HepG2 (cell line): ENCODE measurements at regions not wholly inside any gene's neighbourhood (a gene's known extent, or its start where the extent isn't known, plus 50 kb on each side); places are given as distances from the start of the nearest gene placed in this dataset.

ENCODE experiments used
- ATAC-seq: fragments of 200-7000 bp; cut with Tn5 transposase; 3 replicates; pipeline ENCODE4 v1.9.1; 2020; ENCODE audit warnings: mild to moderate bottlenecking, moderate library complexity
- BruUV-seq: library from RNA; stranded (reverse); fragments of 400-500 nt; replicated peaks from 2 replicates; lab custom pipeline; 2021; lab: Mats Ljungman, UMichigan
- CTCF ChIA-PET: fragments of 300-600 bp; formaldehyde crosslinking; extraction: SDS; loops from one replicate; lab custom pipeline; 2021; ENCODE audit warnings: low total read pairs, inconsistent platforms, low intra/inter-chr PET ratio; lab: Yijun Ruan, JAX
- POLR2A ChIA-PET: fragments of 350-600 bp; sonication (Branson Sonifier 250); formaldehyde crosslinking; loops from one replicate; lab custom pipeline; 2020; ENCODE audit warnings: antibody characterized with exemption, inconsistent platforms; lab: Yijun Ruan, JAX
- DNase-seq: peaks from one replicate; pipeline ENCODE4 v3.0.0-alpha.2; 2015; ENCODE audit warnings: low spot score
- FAIRE-seq: peaks from 3 replicates; lab custom pipeline; 2011; peaks lifted over from hg19 to GRCh38; lab: Jason Lieb, UNC
- H2AFZ ChIP-seq: one replicate; pipeline ENCODE4 v1.6.1; 2011; ENCODE audit warnings: low read length, inconsistent platforms
- H3K27ac ChIP-seq: fragments of 300-600 bp; 3 replicates; pipeline ENCODE4 v1.8.0; 2011; ENCODE audit warnings: mixed run types, mild to moderate bottlenecking, mixed read lengths, low read length, inconsistent platforms; ENCODE audit not compliant: insufficient read depth; ENCODE audit errors: extremely low read length
- H3K27me3 ChIP-seq, 2 experiments: fragments of 200-600 bp in 1 of 2; 2 replicates in 1 of 2; 3 replicates in 1 of 2; pipeline versions ENCODE4 v1.6.0 to v1.8.0; 2011; ENCODE audit warnings: low read length in 2 of 2, mild to moderate bottlenecking in 2 of 2, moderate library complexity in 2 of 2, inconsistent platforms in 1 of 2; ENCODE audit not compliant: insufficient read depth in 2 of 2, control insufficient read depth in 1 of 2
- H3K36me3 ChIP-seq, 2 experiments: fragments of 200-600 bp in 1 of 2; replicated peaks in 1 of 2; 2 replicates in 1 of 2; 3 replicates in 1 of 2; pipeline versions ENCODE4 v1.5.1 to v1.8.0; 2011; ENCODE audit warnings: low read length in 2 of 2, inconsistent platforms in 1 of 2; ENCODE audit not compliant: insufficient read depth in 2 of 2, control insufficient read depth in 1 of 2
- H3K4me1 ChIP-seq: 2 replicates; pipeline ENCODE4 v1.5.1; 2012; ENCODE audit warnings: low read length, inconsistent platforms; ENCODE audit not compliant: insufficient read depth
- H3K4me2 ChIP-seq: 2 replicates; pipeline ENCODE4 v1.6.0; 2011; ENCODE audit warnings: low read depth, low read length, inconsistent platforms
- H3K4me3 ChIP-seq, 3 experiments: fragments of 200-600 bp in 1 of 3; sonication (generic), shearing (Covaris generic) in 1 of 3; replicated peaks in 1 of 3; 2 replicates each; pipeline ENCODE4 v1.5.1; 2011 to 2016; ENCODE audit warnings: low read length in 3 of 3, inconsistent platforms in 2 of 3, low read depth in 2 of 3, mild to moderate bottlenecking in 2 of 3, control low read depth in 1 of 3, mixed read lengths in 1 of 3; ENCODE audit not compliant: insufficient read depth in 1 of 3
- H3K79me2 ChIP-seq: one replicate; pipeline ENCODE4 v1.6.1; 2011; ENCODE audit warnings: low read length, inconsistent platforms; ENCODE audit not compliant: insufficient read depth
- H3K9ac ChIP-seq: 2 replicates; pipeline ENCODE4 v1.6.0; 2011; ENCODE audit warnings: mild to moderate bottlenecking, low read depth, low read length, inconsistent platforms; ENCODE audit not compliant: insufficient read depth
- H3K9me3 ChIP-seq: 2 replicates; pipeline ENCODE4 v1.5.1; 2012; ENCODE audit warnings: mild to moderate bottlenecking, low read length
- H4K20me1 ChIP-seq: 2 replicates; pipeline ENCODE4 v1.6.0; 2011; ENCODE audit warnings: inconsistent platforms, mild to moderate bottlenecking, low read length, moderate library complexity; ENCODE audit not compliant: insufficient read depth
- HNF4A ChIP-seq: sonication (generic); formaldehyde crosslinking; IDR thresholded peaks from 2 replicates; pipeline ENCODE4 v1.4.0; 2020; ENCODE audit warnings: missing genetic modification reagents
- MEF2D ChIP-seq: sonication (generic); formaldehyde crosslinking; IDR thresholded peaks from 2 replicates; pipeline ENCODE4 v1.5.1; 2020; ENCODE audit warnings: mild to moderate bottlenecking, missing genetic modification reagents
- MTA3 ChIP-seq: sonication (generic); formaldehyde crosslinking; IDR thresholded peaks from 2 replicates; pipeline ENCODE4 v1.4.0; 2020; ENCODE audit warnings: missing genetic modification reagents
- SALL1 ChIP-seq: sonication (generic); formaldehyde crosslinking; IDR thresholded peaks from 2 replicates; pipeline ENCODE4 v1.8.0; 2022; ENCODE audit warnings: mild to moderate bottlenecking, missing genetic modification reagents
- SMC3 ChIP-seq: IDR thresholded peaks from 2 replicates; pipeline ENCODE4 v1.6.1; 2011; ENCODE audit warnings: low read length, improper control_type of control experiment
- TBP ChIP-seq: sonication (generic); formaldehyde crosslinking; IDR thresholded peaks from 2 replicates; pipeline ENCODE4 v1.5.0; 2020; ENCODE audit warnings: missing genetic modification reagents
- ZBTB21 ChIP-seq: sonication (generic); formaldehyde crosslinking; IDR thresholded peaks from 2 replicates; pipeline ENCODE4 v1.4.0; 2020; ENCODE audit warnings: missing genetic modification reagents
- ZFP62 ChIP-seq: sonication (generic); formaldehyde crosslinking; IDR thresholded peaks from 2 replicates; pipeline ENCODE4 v1.4.0; 2020; ENCODE audit warnings: missing genetic modification reagents
- ZNF33A ChIP-seq: sonication (generic); formaldehyde crosslinking; IDR thresholded peaks from 2 replicates; pipeline ENCODE4 v1.5.1; 2020; ENCODE audit warnings: missing genetic modification reagents, mild to moderate bottlenecking, moderate library complexity, borderline replicate concordance
- ZNF619 ChIP-seq: sonication (generic); formaldehyde crosslinking; IDR thresholded peaks from 2 replicates; pipeline ENCODE4 v1.4.0; 2020; ENCODE audit warnings: mild to moderate bottlenecking, missing genetic modification reagents
- WGBS: methylation state at CpG from one replicate; pipeline ENCODE4 v1.1.6; 2017; ENCODE audit warnings: low lambda C conversion rate; 5-methylcytosine and 5-hydroxymethylcytosine counted together
- in situ Hi-C: cut with HindIII; loops from 2 replicates; pipeline ENCODE4 v1.10.0; 2017; ENCODE audit warnings: low pct_unique_long_range_greater_than_20kb; ENCODE audit not compliant: extremely low pct_ligation_motif_present
- intact Hi-C: fragments of 100-400 bp; cut with micrococcal nuclease; formaldehyde crosslinking; loops from one replicate; pipeline ENCODE4 v1.10.0; 2022; ENCODE audit not compliant: unreplicated experiment
- TF ChIP-seq, protein P1 (sequence below): sonication (generic); formaldehyde crosslinking; IDR thresholded peaks from 2 replicates; pipeline ENCODE4 v1.8.1; 2022; ENCODE audit warnings: mild to moderate bottlenecking, missing genetic modification reagents
- TF ChIP-seq, protein P2 (sequence below): sonication (generic); formaldehyde crosslinking; IDR thresholded peaks from 2 replicates; pipeline ENCODE4 v1.5.1; 2020; ENCODE audit warnings: mild to moderate bottlenecking, missing genetic modification reagents, borderline replicate concordance

DNA sequence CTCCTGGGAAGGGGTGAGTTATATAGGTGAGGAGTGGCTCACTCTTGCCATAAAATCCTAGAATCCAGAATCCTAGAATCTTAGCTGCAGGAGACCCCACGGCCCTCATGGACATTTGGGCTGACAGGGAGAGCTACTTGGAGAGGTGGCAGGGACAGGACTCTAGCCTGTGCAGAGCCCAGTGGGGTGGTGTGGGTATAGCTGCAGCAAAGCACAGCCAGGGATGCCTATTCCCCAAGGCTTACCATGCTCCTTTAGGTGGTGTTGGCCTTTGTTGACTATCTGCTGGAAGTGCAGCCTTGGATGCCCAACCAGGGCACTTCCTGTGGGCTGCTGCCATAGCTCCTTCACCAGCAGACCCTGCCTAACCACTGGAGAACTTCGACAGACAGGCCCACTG, 70.0 kb upstream of the PTPN3 start (continued):
- TF ChIP-seq ZFP62 (CRISPR knock-in tag) (no peak), MEF2D (CRISPR knock-in tag) (no peak)

DNA sequence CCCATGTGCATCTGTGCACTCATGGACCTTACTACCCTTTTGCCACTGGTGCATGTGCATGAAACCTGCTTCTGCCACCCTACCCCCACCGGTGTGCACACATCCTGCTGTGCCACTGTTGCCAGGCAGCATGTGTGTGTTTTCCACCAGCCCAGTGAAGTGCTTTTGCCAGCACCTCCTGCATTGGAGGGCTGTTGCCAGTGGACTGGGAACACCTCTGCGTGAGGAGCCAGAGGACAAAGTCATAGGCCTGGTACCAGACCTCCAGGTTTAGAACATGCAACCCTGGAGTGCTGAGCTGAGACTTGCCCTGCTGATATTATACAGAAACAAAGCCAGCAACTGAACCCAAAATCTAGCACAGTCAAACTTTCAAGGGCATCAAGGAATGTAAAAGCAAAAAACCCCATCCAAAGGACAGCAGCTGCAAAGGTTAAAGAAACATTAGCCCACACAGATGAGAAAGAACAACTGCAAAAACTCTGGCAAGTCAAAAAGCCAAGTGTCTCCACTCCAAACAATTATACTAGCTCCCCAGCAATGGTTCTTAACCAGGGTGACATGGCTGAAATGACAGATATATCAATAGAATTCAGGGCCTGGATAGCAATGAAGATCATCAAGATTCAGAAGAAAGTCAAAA, 70.6 kb upstream of the PTPN3 start:
- WGBS: 38% methylated on average over 1 of the region's 2 CpGs
- H2AFZ ChIP-seq: no peak overlapping the region
- POLR2A ChIA-PET: no interaction called here
- H3K36me3 ChIP-seq: no peaks in the 10 kb centered on the region
- DNase-seq (no peak), ATAC-seq (no peak), FAIRE-seq (no peak)
- H3K27me3 ChIP-seq: no peaks in the 10 kb centered on the region
- in situ Hi-C loops (no loop called here), intact Hi-C loops (no loop called here)
- no peaks in the 10 kb centered on the region for H3K9me3 ChIP-seq
- no peak overlapping the region for H3K27ac ChIP-seq
- TF ChIP-seq MTA3 (CRISPR knock-in tag): no peak
- CTCF ChIA-PET: no interaction called here
- H4K20me1 ChIP-seq: no peaks in the 10 kb centered on the region
- H3K4me3 ChIP-seq: no peak overlapping the region
- H3K4me2 ChIP-seq: no peak overlapping the region
- no TSS peak for BruUV-seq
- no peaks in the 10 kb centered on the region for H3K79me2 ChIP-seq
- H3K4me1 ChIP-seq: no peaks in the 10 kb centered on the region
- no peak overlapping the region for H3K9ac ChIP-seq

DNA sequence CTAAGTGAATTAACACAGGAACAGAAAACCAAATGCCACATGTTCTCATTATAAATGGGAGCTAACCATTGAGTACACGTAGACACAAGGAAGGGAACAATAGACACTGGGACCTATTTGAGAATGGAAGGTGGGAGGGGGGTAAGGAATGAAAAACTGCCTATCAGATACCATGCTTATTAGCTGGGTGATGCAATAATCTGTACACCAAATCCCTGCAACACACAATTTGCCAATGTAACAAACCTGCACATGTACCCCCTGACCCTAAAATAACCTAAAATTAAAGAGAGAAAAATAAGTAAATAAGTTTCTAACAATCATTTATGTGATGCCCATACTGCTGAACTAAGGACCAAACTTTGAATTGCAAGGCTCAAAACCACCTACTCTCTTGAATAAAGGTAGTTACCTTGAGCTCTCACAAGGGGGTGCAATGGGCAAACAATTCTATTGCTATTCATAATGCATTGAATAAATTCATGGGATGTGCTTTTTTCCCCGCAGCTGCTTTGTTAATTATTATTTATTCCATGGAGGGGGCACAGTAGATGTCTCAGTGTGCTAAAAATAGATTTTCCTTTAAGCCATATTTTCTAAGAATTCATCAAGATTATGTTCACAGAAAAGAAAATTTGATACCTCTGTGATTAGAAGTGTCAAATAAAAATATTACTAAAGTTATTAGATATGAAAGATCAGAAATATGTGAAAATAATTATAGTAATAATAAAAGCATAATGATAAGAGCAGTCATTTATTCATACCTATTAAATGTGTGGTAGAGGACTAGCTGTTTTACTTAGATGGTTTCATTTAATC, 76.2 kb upstream of the PTPN3 start:
- BruUV-seq: no TSS peak
- Histone ChIP-seq H3K27me3 (no peaks in the 10 kb centered on the region), H3K4me1 (no peaks in the 10 kb centered on the region), H4K20me1 (no peaks in the 10 kb centered on the region), H3K79me2 (no peaks in the 10 kb centered on the region), H3K4me2 (no peak overlapping the region), H3K27ac (no peak overlapping the region), H3K9me3 (no peaks in the 10 kb centered on the region), H3K36me3 (no peaks in the 10 kb centered on the region), H2AFZ (no peak overlapping the region), H3K9ac (no peak overlapping the region), H3K4me3 (no peak overlapping the region)
- ATAC-seq (peak; percentile 66), FAIRE-seq (peak; percentile 42), DNase-seq (peak; percentile 36)
- WGBS: 0% methylated on average over 2 of the region's 2 CpGs
- in situ Hi-C loops: loop anchor here (10.0 kb wide), 1 partner anchor 481 kb away; no protein-coding TSS in a partner anchor
- CTCF ChIA-PET: interaction anchor here (1.2 to 1.8 kb wide), 2 partner anchors 243 to 578 kb away, joined by 5 to 22 read pairs; no protein-coding TSS in a partner anchor
- intact Hi-C loops: loop anchor here (1.0 kb wide), 3 partner anchors 244 to 579 kb away; no protein-coding TSS in a partner anchor
- POLR2A ChIA-PET: no interaction called here
- TF ChIP-seq, protein P1, sequence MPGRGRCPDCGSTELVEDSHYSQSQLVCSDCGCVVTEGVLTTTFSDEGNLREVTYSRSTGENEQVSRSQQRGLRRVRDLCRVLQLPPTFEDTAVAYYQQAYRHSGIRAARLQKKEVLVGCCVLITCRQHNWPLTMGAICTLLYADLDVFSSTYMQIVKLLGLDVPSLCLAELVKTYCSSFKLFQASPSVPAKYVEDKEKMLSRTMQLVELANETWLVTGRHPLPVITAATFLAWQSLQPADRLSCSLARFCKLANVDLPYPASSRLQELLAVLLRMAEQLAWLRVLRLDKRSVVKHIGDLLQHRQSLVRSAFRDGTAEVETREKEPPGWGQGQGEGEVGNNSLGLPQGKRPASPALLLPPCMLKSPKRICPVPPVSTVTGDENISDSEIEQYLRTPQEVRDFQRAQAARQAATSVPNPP (CRISPR knock-in tag): no peak
- TF ChIP-seq TBP (CRISPR knock-in tag) (no peak), ZNF33A (CRISPR knock-in tag) (no peak), SMC3 (peak; percentile 89), ZNF619 (no peak), ZBTB21 (CRISPR knock-in tag) (no peak), SALL1 (CRISPR knock-in tag) (no peak), HNF4A (CRISPR knock-in tag) (no peak)
- TF ChIP-seq, protein P2, sequence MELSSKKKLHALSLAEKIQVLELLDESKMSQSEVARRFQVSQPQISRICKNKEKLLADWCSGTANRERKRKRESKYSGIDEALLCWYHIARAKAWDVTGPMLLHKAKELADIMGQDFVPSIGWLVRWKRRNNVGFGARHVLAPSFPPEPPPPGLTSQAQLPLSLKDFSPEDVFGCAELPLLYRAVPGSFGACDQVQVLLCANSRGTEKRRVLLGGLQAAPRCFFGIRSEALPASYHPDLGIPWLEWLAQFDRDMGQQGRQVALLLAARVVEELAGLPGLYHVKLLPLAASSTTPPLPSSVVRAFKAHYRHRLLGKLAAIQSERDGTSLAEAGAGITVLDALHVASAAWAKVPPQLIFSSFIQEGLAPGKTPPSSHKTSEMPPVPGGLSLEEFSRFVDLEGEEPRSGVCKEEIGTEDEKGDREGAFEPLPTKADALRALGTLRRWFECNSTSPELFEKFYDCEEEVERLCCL: no peak
